DND-41 (cell line): ENCODE measurements at regions not wholly inside any gene's neighbourhood (a gene's known extent, or its start where the extent isn't known, plus 50 kb on each side); places are given as distances from the start of the nearest gene placed in this dataset.

ENCODE experiments used
- EZH2 ChIP-seq: IDR thresholded peaks from 3 replicates; pipeline ENCODE4 v1.6.1; 2012; ENCODE audit warnings: borderline replicate concordance, low read depth, mild to moderate bottlenecking, moderate library complexity, low read length, inconsistent platforms; ENCODE audit not compliant: severe bottlenecking
- TF ChIP-seq, protein P1 (sequence below): IDR thresholded peaks from 2 replicates; pipeline ENCODE4 v1.5.1; 2012; ENCODE audit warnings: borderline replicate concordance, low read length, moderate library complexity, mild to moderate bottlenecking; ENCODE audit not compliant: poor library complexity, severe bottlenecking; ENCODE audit errors: extremely low read depth

DNA sequence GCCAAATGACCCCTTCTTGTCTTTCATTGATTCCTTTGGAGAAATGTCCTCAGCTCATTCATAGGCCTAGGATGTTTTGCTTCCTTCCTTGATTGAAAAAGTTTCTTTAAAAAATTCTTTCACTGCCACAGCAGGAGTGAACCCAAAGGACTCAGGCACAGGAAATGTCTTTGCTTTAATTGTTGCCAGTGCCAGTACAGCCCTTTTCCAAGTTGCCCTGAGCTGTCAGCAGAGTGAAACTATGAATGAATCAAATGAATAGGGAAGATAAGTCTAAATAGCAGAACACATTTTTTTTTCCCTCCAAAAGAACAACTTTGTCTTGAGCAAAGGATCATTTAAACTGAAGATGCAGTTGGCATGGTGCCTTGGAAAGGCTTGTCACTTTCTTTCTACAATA, 63.8 kb upstream of the SLC4A4 start:
- TF ChIP-seq, protein P1, sequence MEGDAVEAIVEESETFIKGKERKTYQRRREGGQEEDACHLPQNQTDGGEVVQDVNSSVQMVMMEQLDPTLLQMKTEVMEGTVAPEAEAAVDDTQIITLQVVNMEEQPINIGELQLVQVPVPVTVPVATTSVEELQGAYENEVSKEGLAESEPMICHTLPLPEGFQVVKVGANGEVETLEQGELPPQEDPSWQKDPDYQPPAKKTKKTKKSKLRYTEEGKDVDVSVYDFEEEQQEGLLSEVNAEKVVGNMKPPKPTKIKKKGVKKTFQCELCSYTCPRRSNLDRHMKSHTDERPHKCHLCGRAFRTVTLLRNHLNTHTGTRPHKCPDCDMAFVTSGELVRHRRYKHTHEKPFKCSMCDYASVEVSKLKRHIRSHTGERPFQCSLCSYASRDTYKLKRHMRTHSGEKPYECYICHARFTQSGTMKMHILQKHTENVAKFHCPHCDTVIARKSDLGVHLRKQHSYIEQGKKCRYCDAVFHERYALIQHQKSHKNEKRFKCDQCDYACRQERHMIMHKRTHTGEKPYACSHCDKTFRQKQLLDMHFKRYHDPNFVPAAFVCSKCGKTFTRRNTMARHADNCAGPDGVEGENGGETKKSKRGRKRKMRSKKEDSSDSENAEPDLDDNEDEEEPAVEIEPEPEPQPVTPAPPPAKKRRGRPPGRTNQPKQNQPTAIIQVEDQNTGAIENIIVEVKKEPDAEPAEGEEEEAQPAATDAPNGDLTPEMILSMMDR = no peak
- no peak for TF ChIP-seq EZH2
